Fibroblast of lung (primary cell): ENCODE measurements at regions not wholly inside any gene's neighbourhood (a gene's known extent, or its start where the extent isn't known, plus 50 kb on each side); places are given as distances from the start of the nearest gene placed in this dataset.

Experiments
- DNase-seq, 2 donors: peaks; one replicate each; pipeline versions ENCODE4 v3.0.0 to v3.0.0-alpha.2; 2010; ENCODE audit warnings: low read depth in 2 of 2
- H2AFZ ChIP-seq: 2 replicates; pipeline ENCODE4 v1.5.1; 2012; ENCODE audit warnings: low read length, control low read depth, inconsistent platforms
- H3K27ac ChIP-seq: 2 replicates; pipeline ENCODE4 v1.5.1; 2011; ENCODE audit warnings: low read length, control low read depth; ENCODE audit not compliant: insufficient read depth
- H3K27me3 ChIP-seq: 2 replicates; pipeline ENCODE4 v1.5.1; 2011; ENCODE audit warnings: mild to moderate bottlenecking, low read length; ENCODE audit not compliant: control insufficient read depth, insufficient read depth
- H3K36me3 ChIP-seq: 2 replicates; pipeline ENCODE4 v1.5.1; 2011; ENCODE audit warnings: low read length; ENCODE audit not compliant: control insufficient read depth, insufficient read depth
- H3K4me1 ChIP-seq: 2 replicates; pipeline ENCODE4 v1.5.1; 2011; ENCODE audit warnings: low read length; ENCODE audit not compliant: control insufficient read depth, insufficient read depth; ENCODE audit errors: extremely low read depth
- H3K4me2 ChIP-seq: 2 replicates; pipeline ENCODE4 v1.5.1; 2011; ENCODE audit warnings: low read length, control low read depth; ENCODE audit not compliant: insufficient read depth; ENCODE audit errors: extremely low read depth
- H3K4me3 ChIP-seq, 4 experiments: fragments of 200-600 bp in 1 of 4; sonication (generic) in 1 of 4; replicated peaks in 1 of 4; 2 replicates each; pipeline ENCODE4 v1.5.1; 2011 to 2016; ENCODE audit warnings: low read length in 4 of 4, low read depth in 3 of 4, mild to moderate bottlenecking in 3 of 4, control low read depth in 2 of 4, inconsistent platforms in 1 of 4, mixed read lengths in 1 of 4; ENCODE audit not compliant: insufficient read depth in 1 of 4; ENCODE audit errors: control extremely low read depth in 1 of 4
- H3K79me2 ChIP-seq: 2 replicates; pipeline ENCODE4 v1.5.1; 2012; ENCODE audit warnings: mild to moderate bottlenecking, low read length, inconsistent platforms; ENCODE audit not compliant: control insufficient read depth, insufficient read depth
- H3K9ac ChIP-seq: 2 replicates; pipeline ENCODE4 v1.5.1; 2011; ENCODE audit warnings: mild to moderate bottlenecking, low read length, control low read depth; ENCODE audit not compliant: insufficient read depth
- H3K9me3 ChIP-seq: 2 replicates; pipeline ENCODE4 v1.5.1; 2012; ENCODE audit warnings: low read depth, low read length; ENCODE audit not compliant: control insufficient read depth, insufficient read depth
- H4K20me1 ChIP-seq: 2 replicates; pipeline ENCODE4 v1.5.1; 2011; ENCODE audit warnings: low read length; ENCODE audit not compliant: control insufficient read depth, insufficient read depth; ENCODE audit errors: extremely low read depth
- CTCF ChIP-seq, 2 donors: IDR thresholded peaks in 1 of 2; conservative IDR thresholded peaks in 1 of 2; 1 replicate in 1 of 2; 2 replicates in 1 of 2; pipeline ENCODE4 v1.5.1; 2011 to 2012; ENCODE audit warnings: low read length in 2 of 2, control low read depth in 1 of 2, inconsistent platforms in 1 of 2, low read depth in 1 of 2, mild to moderate bottlenecking in 1 of 2
- EZH2 ChIP-seq: IDR thresholded peaks from 2 replicates; pipeline ENCODE4 v1.5.1; 2012; ENCODE audit warnings: low read length, control low read depth, mild to moderate bottlenecking; ENCODE audit errors: missing control alignments

- Histone ChIP-seq H3K79me2 (no peaks in the 10 kb centered on the region), H3K36me3 (no peaks in the 10 kb centered on the region), H3K9me3 (no peaks in the 10 kb centered on the region), H3K4me1 (no peaks in the 10 kb centered on the region), H3K9ac (no peak overlapping the region), H3K4me3 (no peak overlapping the region), H3K27me3 (no peaks in the 10 kb centered on the region), H3K27ac (no peak overlapping the region), H4K20me1 (no peaks in the 10 kb centered on the region), H3K4me2 (no peak overlapping the region), H2AFZ (no peak overlapping the region)
- DNase-seq, result no peak
- TF ChIP-seq EZH2 (no peak), CTCF (conservative IDR thresholded peaks at IDR 0.05 in 1 of 2, IDR thresholded peaks at IDR 0.05 in 1 of 2; ENCODE audit: low read depth in 1 of 2, low read length in 2 of 2) (no peak)
Observed at GRCh38 chr18:40612356-40612755, 1342.7 kb upstream of the PIK3C3 start.

- Histone ChIP-seq H3K4me2 (no peak overlapping the region), H3K36me3 (no peaks in the 10 kb centered on the region), H4K20me1 (no peaks in the 10 kb centered on the region), H3K9ac (no peak overlapping the region), H3K79me2 (no peaks in the 10 kb centered on the region), H2AFZ (no peak overlapping the region), H3K4me1 (no peaks in the 10 kb centered on the region), H3K27ac (no peak overlapping the region), H3K4me3 (no peak overlapping the region), H3K27me3 (no peaks in the 10 kb centered on the region), H3K9me3 (no peaks in the 10 kb centered on the region)
- peak in 1 of 2 donors; percentile 6 for DNase-seq
- TF ChIP-seq CTCF (conservative IDR thresholded peaks at IDR 0.05 in 1 of 2, IDR thresholded peaks at IDR 0.05 in 1 of 2; ENCODE audit: low read depth in 1 of 2, low read length in 2 of 2), result no peak
Observed at GRCh38 chr18:40608226-40608625, 1346.8 kb upstream of the PIK3C3 start.

- no peak overlapping the region for H3K4me2 ChIP-seq
- no peak overlapping the region for H3K4me3 ChIP-seq
- no peaks in the 10 kb centered on the region for H3K79me2 ChIP-seq
- no peak for TF ChIP-seq EZH2
- TF ChIP-seq CTCF (conservative IDR thresholded peaks at IDR 0.05 in 1 of 2, IDR thresholded peaks at IDR 0.05 in 1 of 2; ENCODE audit: low read depth in 1 of 2, low read length in 2 of 2), result no peak
- H4K20me1 ChIP-seq, result no peaks in the 10 kb centered on the region
- no peak overlapping the region for H3K27ac ChIP-seq
- no peak for DNase-seq
- no peaks in the 10 kb centered on the region for H3K27me3 ChIP-seq
- H3K36me3 ChIP-seq, result no peaks in the 10 kb centered on the region
- no peak overlapping the region for H2AFZ ChIP-seq
- H3K4me1 ChIP-seq, result no peaks in the 10 kb centered on the region
- H3K9me3 ChIP-seq, result no peaks in the 10 kb centered on the region
- no peak overlapping the region for H3K9ac ChIP-seq
Observed at GRCh38 chr18:40607542-40608148, 1347.4 kb upstream of the PIK3C3 start.
